Sigmoid colon (tissue), 4 donors: ENCODE measurements at regions not wholly inside any gene's neighbourhood (a gene's known extent, or its start where the extent isn't known, plus 50 kb on each side); places are given as distances from the start of the nearest gene placed in this dataset.

Experiments
- CTCF ChIP-seq, 4 experiments: fragments of 450-650 bp in 3 of 4; fragments of 200-600 bp in 1 of 4; IDR thresholded peaks; one replicate each; pipeline ENCODE4 v1.5.1; 2016 to 2019; ENCODE audit warnings: antibody characterized with exemption in 4 of 4, mild to moderate bottlenecking in 3 of 4, moderate library complexity in 2 of 4
- EP300 ChIP-seq, 4 donors: sonication (generic); formaldehyde crosslinking; IDR thresholded peaks; one replicate each; pipeline ENCODE4 v1.6.1; 2017; ENCODE audit warnings: antibody characterized with exemption in 4 of 4
- POLR2A ChIP-seq, 2 donors: fragments of 450-650 bp; IDR thresholded peaks; one replicate each; pipeline ENCODE4 v1.6.1; 2016; ENCODE audit warnings: antibody characterized with exemption in 2 of 2, mild to moderate bottlenecking in 2 of 2, moderate library complexity in 2 of 2
- POLR2AphosphoS5 ChIP-seq, 4 donors: sonication (generic); formaldehyde crosslinking; IDR thresholded peaks; one replicate each; pipeline ENCODE4 v1.6.1; 2017; ENCODE audit warnings: antibody characterized with exemption in 4 of 4

- TF ChIP-seq EP300 (IDR thresholded peaks at IDR 0.05) = no peak
- no peak for TF ChIP-seq CTCF (IDR thresholded peaks at IDR 0.05)
- no peak for TF ChIP-seq POLR2AphosphoS5 (IDR thresholded peaks at IDR 0.05)
- no peak for TF ChIP-seq POLR2A (IDR thresholded peaks at IDR 0.05)
Observed at GRCh38 chr14:87046960-87047359, 946.0 kb downstream of the GALC start.
